ENCODE measurements at regions not wholly inside any gene's neighbourhood (a gene's known extent, or its start where the extent isn't known, plus 50 kb on each side); places are given as distances from the start of the nearest gene placed in this dataset.
"Not testable (repeated sequence)": the region's sequence is repeated elsewhere in the genome, so short reads cannot be mapped to it uniquely, and the experiment has no call there.

- intact Hi-C loops (cut with micrococcal nuclease), result no loop called here
- CTCF ChIA-PET, result no interaction called here
Measured at GRCh38 chr17:13888056-13888609, 181.2 kb upstream of the COX10 start.

GRCh38 chr17:13908971-13909370 is 160.3 kb upstream of the COX10 start:
- intact Hi-C loops (cut with micrococcal nuclease); H3K4me3 Mint-ChIP-seq; H3K27me3 Mint-ChIP-seq; DNase-seq; H3K36me3 Mint-ChIP-seq; H3K9me3 Mint-ChIP-seq; POLR2A ChIA-PET; CTCF ChIA-PET; H3K4me1 Mint-ChIP-seq (ENCODE audit: low read depth); H3K27ac Mint-ChIP-seq: not testable (repeated sequence)

More at GRCh38 chr17:13888056-13888609, 181.2 kb upstream of the COX10 start:
- POLR2A ChIA-PET, result no interaction called here
- Mint-ChIP-seq H3K27ac (no peak overlapping the region), H3K27me3 (no peaks in the 10 kb centered on the region), H3K4me1 (ENCODE audit: low read depth) (no peaks in the 10 kb centered on the region), H3K9me3 (no peaks in the 10 kb centered on the region), H3K36me3 (no peaks in the 10 kb centered on the region), H3K4me3 (no peak overlapping the region)
- DNase-seq, result no peak

GRCh38 chr17:13909901-13910519 is 159.3 kb upstream of the COX10 start:
- Mint-ChIP-seq H3K4me1 (ENCODE audit: low read depth) (no peaks in the 10 kb centered on the region), H3K27me3 (no peaks in the 10 kb centered on the region), H3K27ac (no peak overlapping the region), H3K9me3 (peaks cover 6% of the 10 kb centered on the region), H3K4me3 (no peak overlapping the region), H3K36me3 (peaks cover 1% of the 10 kb centered on the region)
- ChIA-PET POLR2A (no interaction called here), CTCF (no interaction called here)
- no peak for DNase-seq
- intact Hi-C loops (cut with micrococcal nuclease), result no loop called here

- H3K4me3 Mint-ChIP-seq, result no peak overlapping the region
- intact Hi-C loops (cut with micrococcal nuclease), result no loop called here
- ChIA-PET POLR2A (no interaction called here), CTCF (no interaction called here)
- H3K36me3 Mint-ChIP-seq, result peaks cover 1% of the 10 kb centered on the region
- peaks cover 6% of the 10 kb centered on the region for H3K9me3 Mint-ChIP-seq
- no peaks in the 10 kb centered on the region for H3K27me3 Mint-ChIP-seq
- no peak overlapping the region for H3K27ac Mint-ChIP-seq
- no peaks in the 10 kb centered on the region for H3K4me1 Mint-ChIP-seq (ENCODE audit: low read depth)
- DNase-seq, result no peak
Measured at GRCh38 chr17:13917634-13918033, 151.7 kb upstream of the COX10 start.

GRCh38 chr17:13918247-13918646 is 151.1 kb upstream of the COX10 start:
- Mint-ChIP-seq H3K9me3 (peaks cover 2% of the 10 kb centered on the region), H3K4me1 (ENCODE audit: low read depth) (no peaks in the 10 kb centered on the region), H3K27ac (no peak overlapping the region), H3K36me3 (no peaks in the 10 kb centered on the region), H3K27me3 (no peaks in the 10 kb centered on the region), H3K4me3 (no peak overlapping the region)
- CTCF ChIA-PET, result no interaction called here
- POLR2A ChIA-PET, result no interaction called here
- DNase-seq, result no peak
- intact Hi-C loops (cut with micrococcal nuclease), result no loop called here

GRCh38 chr17:13919818-13920217 is 149.5 kb upstream of the COX10 start:
- Mint-ChIP-seq H3K27me3 (no peaks in the 10 kb centered on the region), H3K27ac (no peak overlapping the region), H3K36me3 (no peaks in the 10 kb centered on the region), H3K4me3 (no peak overlapping the region), H3K4me1 (ENCODE audit: low read depth) (no peaks in the 10 kb centered on the region), H3K9me3 (no peaks in the 10 kb centered on the region)
- no peak for DNase-seq
- ChIA-PET POLR2A (no interaction called here), CTCF (no interaction called here)
- intact Hi-C loops (cut with micrococcal nuclease), result no loop called here

GRCh38 chr17:13920413-13920812 is 148.9 kb upstream of the COX10 start:
- Mint-ChIP-seq H3K4me1 (ENCODE audit: low read depth) (no peaks in the 10 kb centered on the region), H3K36me3 (no peaks in the 10 kb centered on the region), H3K4me3 (no peak overlapping the region), H3K9me3 (no peaks in the 10 kb centered on the region), H3K27me3 (no peaks in the 10 kb centered on the region), H3K27ac (no peak overlapping the region)
- no peak for DNase-seq
- intact Hi-C loops (cut with micrococcal nuclease), result no loop called here
- ChIA-PET CTCF (no interaction called here), POLR2A (no interaction called here)

- CTCF ChIA-PET, result no interaction called here
- Mint-ChIP-seq H3K27me3 (no peaks in the 10 kb centered on the region), H3K27ac (no peak overlapping the region), H3K9me3 (no peaks in the 10 kb centered on the region), H3K4me3 (no peak overlapping the region), H3K4me1 (ENCODE audit: low read depth) (no peaks in the 10 kb centered on the region), H3K36me3 (no peaks in the 10 kb centered on the region)
- DNase-seq, result no peak
- POLR2A ChIA-PET, result no interaction called here
- intact Hi-C loops (cut with micrococcal nuclease), result no loop called here
Measured at GRCh38 chr17:13921841-13922776, 147.2 kb upstream of the COX10 start.

GRCh38 chr17:13922885-13923284 is 146.4 kb upstream of the COX10 start:
- intact Hi-C loops (cut with micrococcal nuclease), result no loop called here
- ChIA-PET POLR2A (no interaction called here), CTCF (no interaction called here)
- no peak for DNase-seq
- H3K27ac Mint-ChIP-seq, result no peak overlapping the region
- H3K9me3 Mint-ChIP-seq, result no peaks in the 10 kb centered on the region
- H3K36me3 Mint-ChIP-seq, result no peaks in the 10 kb centered on the region
- H3K4me3 Mint-ChIP-seq, result no peak overlapping the region
- H3K27me3 Mint-ChIP-seq, result no peaks in the 10 kb centered on the region
- H3K4me1 Mint-ChIP-seq (ENCODE audit: low read depth), result no peaks in the 10 kb centered on the region

GRCh38 chr17:13925579-13925978 is 143.7 kb upstream of the COX10 start:
- no peak overlapping the region for H3K4me3 Mint-ChIP-seq
- intact Hi-C loops (cut with micrococcal nuclease), result no loop called here
- ChIA-PET CTCF (interaction anchor here (0.6 kb wide), 1 partner anchor 786 kb away, joined by 3 read pairs; no protein-coding TSS in a partner anchor), POLR2A (no interaction called here)
- no peaks in the 10 kb centered on the region for H3K9me3 Mint-ChIP-seq
- no peak overlapping the region for H3K27ac Mint-ChIP-seq
- no peak for DNase-seq
- H3K4me1 Mint-ChIP-seq (ENCODE audit: low read depth), result no peaks in the 10 kb centered on the region
- H3K27me3 Mint-ChIP-seq, result no peaks in the 10 kb centered on the region
- H3K36me3 Mint-ChIP-seq, result no peaks in the 10 kb centered on the region

- POLR2A ChIA-PET, result no interaction called here
- H3K4me1 Mint-ChIP-seq (ENCODE audit: low read depth), result no peaks in the 10 kb centered on the region
Measured at GRCh38 chr17:13931111-13931526, 138.2 kb upstream of the COX10 start.

GRCh38 chr17:13931800-13932460 is 137.4 kb upstream of the COX10 start:
- no peaks in the 10 kb centered on the region for H3K27me3 Mint-ChIP-seq
- DNase-seq, result no peak
- H3K4me3 Mint-ChIP-seq, result no peak overlapping the region
- intact Hi-C loops (cut with micrococcal nuclease), result no loop called here
- ChIA-PET POLR2A (no interaction called here), CTCF (no interaction called here)
- H3K27ac Mint-ChIP-seq, result no peak overlapping the region
- H3K9me3 Mint-ChIP-seq, result no peaks in the 10 kb centered on the region
- peaks cover 3% of the 10 kb centered on the region for H3K36me3 Mint-ChIP-seq
- no peaks in the 10 kb centered on the region for H3K4me1 Mint-ChIP-seq (ENCODE audit: low read depth)

More at GRCh38 chr17:13931111-13931526, 138.2 kb upstream of the COX10 start:
- CTCF ChIA-PET, result no interaction called here
- peaks cover 3% of the 10 kb centered on the region for H3K36me3 Mint-ChIP-seq
- H3K4me3 Mint-ChIP-seq, result no peak overlapping the region
- H3K27me3 Mint-ChIP-seq, result no peaks in the 10 kb centered on the region
- no peaks in the 10 kb centered on the region for H3K9me3 Mint-ChIP-seq
- no peak overlapping the region for H3K27ac Mint-ChIP-seq
- intact Hi-C loops (cut with micrococcal nuclease), result no loop called here
- DNase-seq, result no peak
